IMR-90 (cell line): ENCODE measurements at regions not wholly inside any gene's neighbourhood (a gene's known extent, or its start where the extent isn't known, plus 50 kb on each side); places are given as distances from the start of the nearest gene placed in this dataset.

Experiments used
- ATAC-seq: fragments of 200-7000 bp; cut with Tn5 transposase; 2 replicates; pipeline ENCODE4 v1.9.1; 2020; ENCODE audit warnings: low read depth, mild to moderate bottlenecking, moderate library complexity
- BruUV-seq: library from RNA; stranded (reverse); fragments of 400-500 nt; replicated peaks from 2 replicates; lab custom pipeline; 2021; lab: Mats Ljungman, UMichigan
- CTCF ChIA-PET: fragments of 300-600 bp; formaldehyde crosslinking; extraction: SDS; loops from one replicate; lab custom pipeline; 2021; ENCODE audit warnings: antibody characterized with exemption; lab: Yijun Ruan, JAX
- POLR2A ChIA-PET: fragments of 300-600 bp; sonication (Branson Sonifier 250); formaldehyde crosslinking; loops from one replicate; lab custom pipeline; 2022; ENCODE audit warnings: antibody characterized with exemption; ENCODE audit not compliant: unreplicated experiment; lab: Charles Lee
- DNase-seq: peaks from one replicate; pipeline ENCODE4 v3.0.0; 2013
- H2AFZ ChIP-seq: replicated peaks from 2 replicates; pipeline ENCODE3; 2013; ENCODE audit warnings: low read length, mild to moderate bottlenecking; ENCODE audit not compliant: poor library complexity
- H2AK5ac ChIP-seq: 2 replicates; pipeline ENCODE4 v1.6.1; 2013; ENCODE audit warnings: low read depth, low read length, inconsistent platforms
- H2AK9ac ChIP-seq: replicated peaks from 2 replicates; pipeline ENCODE3; 2013; ENCODE audit warnings: mild to moderate bottlenecking, low read depth, low read length, moderate library complexity; ENCODE audit not compliant: poor library complexity
- H2BK120ac ChIP-seq: 2 replicates; pipeline ENCODE4 v1.6.1; 2013; ENCODE audit warnings: low read depth, low read length, inconsistent platforms
- H2BK15ac ChIP-seq: 3 replicates; pipeline ENCODE4 v1.6.1; 2013; ENCODE audit warnings: low read depth, low read length, inconsistent platforms
- H2BK20ac ChIP-seq: 2 replicates; pipeline ENCODE4 v1.6.1; 2013; ENCODE audit warnings: low read depth, mild to moderate bottlenecking, inconsistent platforms, low read length, moderate library complexity
- H2BK5ac ChIP-seq: 2 replicates; pipeline ENCODE4 v1.6.1; 2013; ENCODE audit warnings: mild to moderate bottlenecking, low read depth, low read length, inconsistent platforms; ENCODE audit not compliant: poor library complexity, severe bottlenecking
- H3K14ac ChIP-seq: replicated peaks from 2 replicates; pipeline ENCODE4 v1.6.1; 2013; ENCODE audit warnings: low read depth, low read length, inconsistent platforms
- H3K18ac ChIP-seq: 2 replicates; pipeline ENCODE4 v1.6.1; 2013; ENCODE audit warnings: low read depth, low read length, control low read depth
- H3K23ac ChIP-seq: 2 replicates; pipeline ENCODE4 v1.6.1; 2013; ENCODE audit warnings: low read depth, low read length, inconsistent platforms
- H3K27ac ChIP-seq: 2 replicates; pipeline ENCODE4 v1.5.1; 2013; ENCODE audit warnings: mild to moderate bottlenecking, control low read depth, low read length; ENCODE audit not compliant: insufficient read depth
- H3K27me3 ChIP-seq: 2 replicates; pipeline ENCODE4 v1.6.1; 2013; ENCODE audit warnings: low read length; ENCODE audit not compliant: control insufficient read depth, insufficient read depth
- H3K36me3 ChIP-seq: 2 replicates; pipeline ENCODE4 v1.6.1; 2013; ENCODE audit warnings: low read length, mixed read lengths; ENCODE audit not compliant: control insufficient read depth, insufficient read depth
- H3K4ac ChIP-seq: 2 replicates; pipeline ENCODE4 v1.6.1; 2013; ENCODE audit warnings: low read depth, low read length, inconsistent platforms
- H3K4me1 ChIP-seq: 2 replicates; pipeline ENCODE4 v1.6.1; 2013; ENCODE audit warnings: low read length, mixed read lengths; ENCODE audit not compliant: control insufficient read depth, insufficient read depth
- H3K4me2 ChIP-seq: 2 replicates; pipeline ENCODE4 v1.6.1; 2013; ENCODE audit warnings: low read depth, mild to moderate bottlenecking, control low read depth, low read length, moderate library complexity
- H3K4me3 ChIP-seq: 2 replicates; pipeline ENCODE4 v1.5.1; 2013; ENCODE audit warnings: low read depth, mild to moderate bottlenecking, control low read depth, low read length, moderate library complexity; ENCODE audit not compliant: insufficient read depth
- H3K56ac ChIP-seq: 2 replicates; pipeline ENCODE4 v1.6.1; 2013; ENCODE audit warnings: low read length, inconsistent platforms; ENCODE audit not compliant: insufficient read depth; ENCODE audit errors: extremely low read depth
- H3K79me1 ChIP-seq, 2 experiments: 2 replicates each; pipeline ENCODE4 v1.6.1; 2013; ENCODE audit warnings: low read length in 2 of 2, inconsistent platforms in 1 of 2, low read depth in 1 of 2
- H3K9ac ChIP-seq: 2 replicates; pipeline ENCODE4 v1.6.1; 2013; ENCODE audit warnings: low read depth, low read length, control low read depth
- H3K9me1 ChIP-seq: 2 replicates; pipeline ENCODE4 v1.6.1; 2013; ENCODE audit warnings: low read length, inconsistent platforms; ENCODE audit not compliant: insufficient read depth
- H3K9me3 ChIP-seq: 2 replicates; pipeline ENCODE4 v1.6.1; 2013; ENCODE audit warnings: low read length; ENCODE audit not compliant: control insufficient read depth, insufficient read depth
- H4K20me1 ChIP-seq: 2 replicates; pipeline ENCODE4 v1.6.1; 2013; ENCODE audit warnings: low read length, inconsistent platforms; ENCODE audit not compliant: insufficient read depth
- H4K5ac ChIP-seq: 2 replicates; pipeline ENCODE4 v1.6.1; 2013; ENCODE audit warnings: mild to moderate bottlenecking, low read depth, low read length, control low read depth
- H4K8ac ChIP-seq, 2 experiments: 2 replicates each; pipeline ENCODE4 v1.6.1; 2013; ENCODE audit warnings: low read depth in 2 of 2, low read length in 2 of 2, control low read depth in 1 of 2, inconsistent platforms in 1 of 2
- H4K91ac ChIP-seq: 2 replicates; pipeline ENCODE4 v1.6.1; 2013; ENCODE audit warnings: low read depth, low read length, inconsistent platforms; ENCODE audit not compliant: insufficient read depth
- BHLHE40 ChIP-seq: fragments of 150-350 bp; IDR thresholded peaks from 2 replicates; pipeline ENCODE4 v1.6.1; 2016; ENCODE audit warnings: mild to moderate bottlenecking, low read depth, low read length
- CEBPB ChIP-seq: IDR thresholded peaks from 2 replicates; pipeline ENCODE4 v1.6.1; 2012; ENCODE audit warnings: low read depth, low read length, improper control_type of control experiment
- FOS ChIP-seq: fragments of 150-350 bp; IDR thresholded peaks from 2 replicates; pipeline ENCODE4 v1.6.1; 2016; ENCODE audit warnings: low read depth, low read length
- MXI1 ChIP-seq: IDR thresholded peaks from 2 replicates; pipeline ENCODE4 v1.6.1; 2012; ENCODE audit warnings: low read depth, mild to moderate bottlenecking, low read length, moderate library complexity, borderline replicate concordance
- RAD21 ChIP-seq: IDR thresholded peaks from 2 replicates; pipeline ENCODE4 v1.6.1; 2012; ENCODE audit warnings: low read length, improper control_type of control experiment
- RCOR1 ChIP-seq: IDR thresholded peaks from 2 replicates; pipeline ENCODE4 v1.6.1; 2012; ENCODE audit warnings: mild to moderate bottlenecking, low read length, improper control_type of control experiment; ENCODE audit not compliant: insufficient replicate concordance
- SMC3 ChIP-seq: fragments of 150-350 bp; IDR thresholded peaks from 2 replicates; pipeline ENCODE4 v1.6.1; 2016; ENCODE audit warnings: low read depth, mild to moderate bottlenecking, antibody characterized with exemption, low read length, moderate library complexity
- WGBS, 2 experiments: methylation state at CpG; one replicate each; pipeline versions ENCODE4 v1.1.5 to v1.1.7; 2013; ENCODE audit warnings: missing lambda C conversion rate in 2 of 2; ENCODE audit not compliant: insufficient read length in 1 of 2; ENCODE audit errors: extremely low coverage in 2 of 2; 5-methylcytosine and 5-hydroxymethylcytosine counted together
- dilution Hi-C: fragments of 300-500 bp; cut with HindIII; formaldehyde crosslinking; loops from one replicate; pipeline ENCODE4 v1.14.3; 2018; ENCODE audit warnings: low sequenced_read_pairs; ENCODE audit not compliant: unreplicated experiment
- in situ Hi-C: fragments of 300-500 bp; cut with MboI; formaldehyde crosslinking; loops from 3 replicates; pipeline ENCODE4 v1.14.3; 2019; ENCODE audit warnings: low sequenced_read_pairs, inconsistent platforms, mixed read lengths
- intact Hi-C: fragments of 100-400 bp; cut with micrococcal nuclease; formaldehyde crosslinking; loops from 2 replicates; pipeline ENCODE4 v1.10.0; 2022
- TF ChIP-seq, protein P1 (sequence below): fragments of 150-350 bp; IDR thresholded peaks from 2 replicates; pipeline ENCODE4 v1.6.1; 2017; ENCODE audit warnings: mild to moderate bottlenecking, antibody characterized with exemption, low read length, low read depth

GRCh38 chr15:95922431-95922830 lies 408.1 kb upstream of the NR2F2 start:
- H3K27ac ChIP-seq = no peak overlapping the region
- no peak overlapping the region for H2BK15ac ChIP-seq
- DNase-seq (no peak), ATAC-seq (no peak)
- H3K18ac ChIP-seq = no peak overlapping the region
- H3K9ac ChIP-seq = no peak overlapping the region
- TF ChIP-seq FOS (no peak), CEBPB (no peak), BHLHE40 (no peak), RCOR1 (no peak), RAD21 (no peak), SMC3 (no peak), MXI1 (no peak)
- TF ChIP-seq, protein P1, sequence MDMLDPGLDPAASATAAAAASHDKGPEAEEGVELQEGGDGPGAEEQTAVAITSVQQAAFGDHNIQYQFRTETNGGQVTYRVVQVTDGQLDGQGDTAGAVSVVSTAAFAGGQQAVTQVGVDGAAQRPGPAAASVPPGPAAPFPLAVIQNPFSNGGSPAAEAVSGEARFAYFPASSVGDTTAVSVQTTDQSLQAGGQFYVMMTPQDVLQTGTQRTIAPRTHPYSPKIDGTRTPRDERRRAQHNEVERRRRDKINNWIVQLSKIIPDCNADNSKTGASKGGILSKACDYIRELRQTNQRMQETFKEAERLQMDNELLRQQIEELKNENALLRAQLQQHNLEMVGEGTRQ = no peak
- no peak overlapping the region for H3K56ac ChIP-seq
- no peaks in the 10 kb centered on the region for H3K27me3 ChIP-seq
- POLR2A ChIA-PET = interaction anchor here (0.7 kb wide), 1 partner anchor 717 kb away, joined by 3 read pairs; no protein-coding TSS in a partner anchor
- no peak overlapping the region for H2BK20ac ChIP-seq
- dilution Hi-C loops = no loop called here
- no peaks in the 10 kb centered on the region for H3K9me3 ChIP-seq
- no peak overlapping the region for H3K14ac ChIP-seq
- H3K4me2 ChIP-seq = no peak overlapping the region
- no peaks in the 10 kb centered on the region for H3K36me3 ChIP-seq
- H2AK5ac ChIP-seq = no peak overlapping the region
- H4K5ac ChIP-seq = no peak overlapping the region
- BruUV-seq = no TSS peak
- 83% methylated on average over 6 of the region's 7 CpGs; no CpG with 5 or more reads in 1 of the 2 experiments for whole genome bisulfite sequencing, 2 experiments
- no peak overlapping the region for H2AK9ac ChIP-seq
- no peaks in the 10 kb centered on the region for H3K9me1 ChIP-seq
- CTCF ChIA-PET = interaction anchor here (1.2 to 1.5 kb wide), 2 partner anchors 9 to 10 kb away, joined by 3 to 4 read pairs; no protein-coding TSS in a partner anchor
- no peak overlapping the region for H3K4me3 ChIP-seq
- H2BK5ac ChIP-seq = no peak overlapping the region
- in situ Hi-C loops = no loop called here
- H4K20me1 ChIP-seq = no peaks in the 10 kb centered on the region
- H2AFZ ChIP-seq = no peak overlapping the region
- intact Hi-C loops = no loop called here
- no peak overlapping the region for H2BK120ac ChIP-seq
- H4K8ac ChIP-seq = no peak overlapping the region
- H4K91ac ChIP-seq = no peak overlapping the region
- H3K23ac ChIP-seq = no peak overlapping the region
- no peak overlapping the region for H3K4ac ChIP-seq
- H3K4me1 ChIP-seq = no peaks in the 10 kb centered on the region
- no peaks in the 10 kb centered on the region for H3K79me1 ChIP-seq
